Activated gamma-delta T cell treated with anti-CD3 and anti-CD28 coated beads, Interleukin-2, amount 50 U/mL, for 16 hours (primary cell): ENCODE measurements at regions not wholly inside any gene's neighbourhood (a gene's known extent, or its start where the extent isn't known, plus 50 kb on each side); places are given as distances from the start of the nearest gene placed in this dataset.
"Not testable (repeated sequence)": the region's sequence is repeated elsewhere in the genome, so short reads cannot be mapped to it uniquely, and the experiment has no call there.

ENCODE experiments used
- DNase-seq: peaks from one replicate; pipeline ENCODE4 v3.0.0-alpha.2; 2020; ENCODE audit warnings: low read depth

DNA sequence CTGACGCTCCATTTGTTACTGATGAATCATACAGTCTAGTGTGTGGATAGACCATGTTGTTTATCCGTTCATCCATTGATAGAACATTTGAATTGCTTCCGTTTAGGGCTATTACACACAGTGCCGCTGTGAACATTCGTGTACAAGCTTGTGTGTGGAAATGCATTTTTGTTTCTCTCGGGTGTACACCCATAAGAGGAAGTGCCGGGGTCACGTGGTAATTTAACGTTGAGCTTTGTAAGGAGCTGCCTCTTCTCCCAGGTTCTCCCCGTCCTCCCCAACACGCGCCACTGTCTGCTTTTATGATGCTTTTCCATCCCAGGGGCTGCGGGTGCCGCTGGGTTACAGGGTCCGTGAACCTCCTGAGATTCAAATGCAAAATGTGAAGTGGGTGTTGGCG lies 142.3 kb downstream of the IGLL1 start:
- DNase-seq = no peak

DNA sequence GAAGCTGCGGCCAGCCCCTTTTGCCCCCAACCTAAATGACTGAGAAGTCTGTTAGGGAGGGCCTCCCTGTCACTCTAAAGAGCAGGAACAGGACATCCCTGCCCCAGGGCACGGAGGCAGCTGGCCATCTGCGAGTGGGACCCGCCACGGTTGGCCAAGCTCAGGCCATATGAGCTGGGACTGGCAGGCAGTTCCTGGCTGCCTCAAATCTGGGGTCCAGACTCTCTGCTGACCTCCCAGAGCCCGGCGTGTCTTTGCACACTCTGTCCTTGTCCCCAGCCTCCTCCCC lies 143.0 kb downstream of the IGLL1 start:
- DNase-seq = not testable (repeated sequence)

DNA sequence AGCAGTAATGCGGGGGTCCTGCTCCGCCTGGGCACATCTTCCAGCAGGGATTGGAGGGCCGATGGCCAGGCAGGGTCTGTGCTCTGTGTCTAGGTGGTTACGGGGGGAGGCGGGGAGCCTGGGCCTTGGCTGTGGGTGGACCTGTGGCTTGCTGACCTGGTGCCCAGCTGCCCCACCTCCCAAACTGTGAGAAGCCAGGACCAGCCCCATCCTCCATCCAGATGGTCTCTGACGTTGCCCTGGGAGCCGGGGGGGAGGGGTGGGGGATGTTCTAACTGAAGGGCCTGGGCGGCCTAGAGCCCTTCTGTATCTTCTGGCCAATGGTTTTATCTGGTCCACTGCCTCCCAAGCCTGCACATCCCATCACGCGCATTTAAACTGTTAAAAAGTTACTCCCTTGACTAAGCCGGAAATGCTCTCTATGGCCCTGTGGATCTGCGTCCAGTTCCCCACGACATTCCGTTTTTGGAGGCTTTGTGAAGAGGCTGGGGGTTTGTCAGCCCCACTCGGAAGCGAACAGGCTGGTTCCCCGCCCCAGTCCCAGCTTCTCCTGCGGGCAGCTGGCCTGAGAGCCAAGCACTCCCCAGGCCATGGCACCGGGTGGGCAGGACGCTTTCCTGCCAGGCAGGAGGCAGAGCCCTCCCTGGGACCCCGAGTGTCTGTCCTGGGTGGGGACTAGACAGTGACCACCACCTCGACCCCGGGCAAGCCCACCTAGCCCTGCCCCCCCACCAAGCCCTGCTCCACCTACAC lies 143.6 kb downstream of the IGLL1 start:
- DNase-seq = not testable (repeated sequence)

DNA sequence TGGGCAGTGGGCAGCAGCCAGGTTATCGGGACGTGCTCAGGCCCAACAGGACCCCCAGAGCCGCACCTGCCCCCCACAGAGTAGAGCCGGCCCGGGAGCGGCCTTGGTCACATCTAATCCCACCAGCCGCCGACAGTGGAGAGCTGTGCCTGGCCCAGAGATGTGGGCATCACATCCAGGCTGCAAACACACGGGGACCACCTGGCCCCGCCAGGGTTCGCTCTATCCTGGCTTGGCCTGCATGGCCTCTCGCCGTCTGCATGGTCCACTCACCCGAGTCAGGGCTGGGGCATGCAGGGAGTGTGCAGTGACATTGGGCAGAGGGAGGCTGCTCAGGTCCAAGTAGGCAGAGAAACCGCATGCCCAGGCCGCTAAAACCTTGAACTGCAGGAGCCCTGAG lies 144.9 kb downstream of the IGLL1 start:
- DNase-seq = not testable (repeated sequence)

DNA sequence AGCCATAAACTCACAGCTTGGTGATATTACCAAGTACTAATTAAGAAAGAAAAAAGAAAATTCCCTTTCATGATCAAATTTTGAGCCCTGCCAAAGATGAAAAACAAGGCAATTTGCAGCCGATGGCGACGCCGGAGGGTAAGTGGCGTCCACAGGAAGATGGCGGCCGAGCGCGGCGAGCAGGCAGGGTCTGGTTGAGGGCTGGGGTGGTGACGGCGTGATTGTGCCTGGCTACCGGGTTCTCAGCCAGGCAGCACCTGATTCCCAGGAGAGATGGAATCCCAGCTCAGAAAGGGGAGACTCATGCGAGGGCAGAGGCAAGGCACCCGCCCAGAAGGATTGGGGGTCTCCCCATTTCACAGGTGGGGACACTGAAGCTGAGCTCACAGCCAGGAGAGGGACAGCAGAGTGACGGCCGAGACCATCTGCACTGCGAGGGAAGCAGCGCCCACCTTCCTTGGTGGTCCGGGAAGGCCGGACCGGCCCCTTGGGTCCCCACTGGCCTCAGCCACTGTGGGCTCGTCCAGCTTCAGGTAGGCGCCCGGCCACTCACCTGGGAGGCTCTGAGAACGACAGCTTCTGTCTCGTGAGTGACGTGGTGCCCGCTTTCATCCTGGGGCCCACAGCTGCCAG lies 145.8 kb downstream of the IGLL1 start:
- not testable (repeated sequence) for DNase-seq

DNA sequence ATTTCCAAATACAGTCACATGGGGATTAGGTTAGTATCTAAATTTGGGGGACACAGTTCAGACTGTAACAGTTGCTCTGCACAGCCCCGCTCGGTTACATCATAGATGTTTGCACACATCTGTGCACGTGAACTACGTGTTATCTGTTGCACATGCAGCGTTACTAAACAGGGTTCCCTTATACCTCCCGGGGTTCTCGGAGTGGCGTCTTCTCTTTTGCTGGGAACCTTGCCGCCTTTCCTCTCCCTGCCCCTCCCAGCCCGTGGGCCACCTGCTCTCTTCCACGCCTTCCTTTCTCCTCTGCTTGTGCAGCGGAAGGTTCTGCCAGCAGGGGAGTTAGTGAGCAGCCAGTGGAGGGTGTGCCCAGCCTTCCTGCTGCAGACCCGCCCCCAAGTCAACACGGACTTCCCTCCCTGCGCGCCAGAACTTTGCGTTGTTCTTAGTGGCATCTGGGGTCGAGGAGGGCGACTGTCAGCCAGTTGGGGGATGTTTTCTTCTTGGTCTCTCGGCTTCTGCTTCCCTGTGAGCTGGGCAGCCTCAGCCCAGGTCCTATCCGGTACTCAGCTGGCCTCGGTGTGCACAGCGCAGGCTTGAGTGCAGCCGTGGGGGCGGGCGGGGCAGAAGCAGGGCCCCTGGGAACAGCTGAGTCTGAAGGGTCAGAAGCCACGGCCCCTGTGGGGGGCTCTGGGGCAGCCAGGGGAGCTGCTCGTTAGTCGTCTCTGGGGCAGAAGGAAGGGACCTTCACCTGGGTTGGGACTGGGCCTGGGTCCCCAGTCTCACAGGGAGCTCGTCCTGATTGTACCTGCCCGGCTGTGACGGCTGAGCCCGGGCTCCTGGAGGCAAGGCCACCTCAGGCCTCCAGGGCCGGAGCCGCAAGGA lies 146.7 kb downstream of the IGLL1 start:
- DNase-seq = not testable (repeated sequence)

DNA sequence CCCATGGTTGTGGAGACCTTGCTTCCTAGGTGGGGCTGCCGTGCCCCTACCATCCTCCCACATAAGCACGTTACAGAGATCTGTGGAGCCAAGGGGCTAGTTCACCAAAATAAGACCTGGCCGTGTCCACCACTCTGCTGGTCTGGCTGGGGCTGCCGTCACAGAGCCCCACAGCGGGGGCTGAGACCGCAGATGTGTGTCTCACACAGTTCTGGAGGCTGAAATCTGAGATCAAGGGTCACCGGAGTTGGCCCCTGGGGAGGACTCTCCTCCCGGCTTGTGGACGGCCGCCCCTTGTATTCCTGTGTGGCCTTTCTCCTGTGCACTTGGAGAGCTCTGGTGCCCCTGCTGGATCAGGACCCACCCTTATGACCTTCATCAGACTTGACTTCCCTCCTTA lies 147.4 kb downstream of the IGLL1 start:
- not testable (repeated sequence) for DNase-seq

DNA sequence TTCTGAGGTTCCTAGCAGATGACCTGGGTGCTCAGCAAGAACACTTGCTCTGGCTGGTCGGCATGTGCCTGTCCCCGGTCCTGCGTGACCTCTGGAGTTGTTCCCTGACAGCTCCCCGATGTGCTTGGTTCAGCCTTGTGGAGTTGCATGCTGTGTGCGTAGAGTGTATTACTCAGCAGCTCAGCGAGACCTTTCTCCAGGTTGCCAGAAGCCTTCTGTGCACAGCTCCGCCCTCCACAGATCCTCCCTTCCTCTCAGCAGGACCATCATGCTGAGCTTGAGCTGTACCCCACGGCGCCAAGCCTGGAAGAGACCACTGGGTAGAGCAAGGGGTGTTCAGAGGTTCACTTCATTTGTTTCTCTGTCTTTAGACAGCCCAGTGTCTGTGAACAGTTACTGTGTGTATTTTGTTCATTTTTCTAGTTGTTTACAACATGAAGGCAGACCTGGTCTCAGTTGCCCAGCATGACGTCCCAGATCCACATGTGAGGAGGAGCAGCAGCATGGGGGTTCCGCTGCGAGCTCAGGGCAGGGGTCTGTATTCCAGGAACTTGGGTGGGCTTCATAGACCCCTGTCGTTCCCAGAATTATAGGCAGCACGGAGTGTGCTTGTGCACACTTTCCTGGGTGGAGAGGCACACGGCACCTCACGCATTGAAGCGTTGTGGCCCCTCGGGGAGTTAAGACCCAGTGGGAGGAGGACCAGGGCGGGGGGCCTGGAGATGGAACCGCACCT lies 148.6 kb downstream of the IGLL1 start:
- no peak for DNase-seq

DNA sequence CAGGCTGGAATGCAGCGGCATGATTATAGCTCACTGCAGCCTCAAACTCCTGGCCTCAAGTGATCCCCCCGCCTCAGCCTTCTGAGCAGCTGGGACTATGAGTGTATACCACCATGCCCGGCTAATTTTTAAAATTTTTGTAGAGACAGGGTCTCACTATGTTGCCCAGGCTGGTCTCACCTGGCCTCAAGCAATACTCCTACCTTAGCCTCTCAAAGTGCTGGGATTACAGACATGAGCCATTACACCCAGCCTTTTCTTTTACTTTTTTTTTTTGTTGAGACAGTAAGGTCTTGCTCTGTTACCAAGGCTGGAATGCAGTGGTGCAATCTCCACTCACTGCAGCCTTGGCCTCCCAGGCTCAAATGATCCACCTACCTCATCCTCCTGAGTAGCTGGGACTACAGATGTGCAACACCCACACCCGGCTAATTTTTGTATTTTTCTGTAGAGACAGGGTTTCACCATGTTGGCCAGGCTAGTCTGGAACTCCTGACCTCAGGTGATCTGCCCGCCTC lies 155.5 kb downstream of the IGLL1 start:
- not testable (repeated sequence) for DNase-seq

DNA sequence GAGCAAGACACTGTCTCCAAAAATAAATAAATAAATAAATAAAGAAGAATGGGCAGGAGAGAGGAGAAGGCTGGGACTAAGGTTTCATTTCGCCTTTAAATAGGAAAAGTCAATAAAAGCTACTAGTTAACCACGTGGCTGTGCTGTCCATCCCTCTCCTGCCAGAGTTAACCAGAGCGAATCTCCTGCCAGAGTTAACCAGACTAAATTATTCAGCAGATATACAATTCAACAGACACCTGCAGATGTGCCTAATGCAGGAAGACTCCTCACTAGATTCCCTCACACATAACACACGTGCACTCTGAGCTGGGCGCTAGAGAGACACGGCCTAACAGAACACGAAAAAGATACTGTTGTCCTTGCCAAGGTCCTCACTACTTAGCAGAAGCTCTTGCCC lies 156.1 kb downstream of the IGLL1 start:
- no peak for DNase-seq

DNA sequence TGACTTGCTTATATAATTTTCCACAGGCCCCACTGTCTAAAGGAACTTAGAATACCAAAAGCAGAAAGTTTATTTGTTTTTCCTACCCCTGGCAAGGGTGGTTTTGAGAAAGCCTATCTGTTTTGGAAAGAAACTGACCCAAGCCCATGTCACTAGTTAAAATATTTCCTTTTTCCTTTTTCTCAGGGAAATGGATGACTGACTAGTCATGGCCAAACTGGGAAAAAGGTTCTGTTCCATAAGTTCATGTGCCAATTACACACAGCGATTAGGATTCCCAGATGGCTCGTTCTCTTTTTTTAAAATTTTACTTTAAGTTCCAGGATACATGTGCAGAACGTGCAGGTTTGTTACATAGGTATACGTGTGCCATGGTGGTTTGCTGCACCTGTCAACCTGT lies 157.8 kb downstream of the IGLL1 start:
- DNase-seq = not testable (repeated sequence)

DNA sequence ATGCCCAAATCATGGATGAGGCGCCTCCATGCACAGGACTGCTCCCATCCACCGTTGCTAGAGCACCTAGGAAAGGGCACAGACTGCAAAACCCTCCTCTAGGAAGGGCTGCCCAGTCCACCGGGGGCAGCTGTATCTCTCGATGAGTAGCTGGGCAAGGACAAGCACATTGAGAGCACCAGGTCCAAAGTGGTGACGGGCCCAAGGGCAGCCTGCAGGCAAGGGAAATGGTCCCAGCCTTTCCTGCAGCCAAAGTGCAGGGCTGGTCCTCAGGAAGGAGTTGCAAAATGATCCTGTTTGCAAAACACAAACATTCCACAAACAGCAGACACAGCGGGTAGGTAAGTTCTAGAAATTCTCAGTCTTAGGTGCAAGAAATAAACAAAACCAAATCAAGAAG lies 158.8 kb downstream of the IGLL1 start:
- DNase-seq = not testable (repeated sequence)

DNA sequence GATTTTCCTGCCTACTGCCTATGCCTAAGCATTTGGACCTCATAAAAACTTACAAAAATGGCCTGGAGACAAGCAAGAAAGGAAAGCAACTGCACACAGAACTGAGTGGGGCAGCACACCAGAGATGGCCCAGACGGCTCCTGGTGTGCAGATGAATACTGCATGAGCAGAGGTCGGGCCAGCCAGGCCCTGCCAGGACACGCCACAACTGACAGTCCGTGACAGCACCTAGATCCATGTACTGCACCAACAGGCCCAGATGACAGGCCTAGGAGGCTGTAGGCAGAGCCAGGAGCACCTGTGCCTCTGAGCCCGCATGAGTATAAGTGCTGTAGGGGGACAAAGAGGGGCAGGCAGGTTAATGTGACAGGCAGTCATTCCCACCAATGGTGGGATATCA lies 160.2 kb downstream of the IGLL1 start:
- DNase-seq = no peak

DNA sequence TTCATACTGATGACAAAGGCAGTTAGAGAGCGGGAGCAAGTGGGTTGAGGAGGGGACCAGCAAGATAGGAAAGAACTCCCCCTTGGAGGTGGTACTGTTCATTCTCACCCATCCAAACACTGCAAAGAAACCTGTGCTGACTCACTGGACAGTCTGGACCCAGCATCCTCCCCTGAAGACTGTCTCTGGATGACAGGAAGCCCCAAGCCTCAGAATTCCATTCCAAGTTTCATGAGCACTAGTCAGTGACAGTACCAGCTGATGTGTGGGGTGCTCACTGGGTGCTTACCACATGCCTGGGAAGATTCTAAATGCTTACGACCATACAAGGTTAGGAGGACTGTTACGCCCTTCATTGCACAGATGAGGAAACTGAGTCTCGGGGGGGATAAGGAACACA lies 160.9 kb downstream of the IGLL1 start:
- no peak for DNase-seq

DNA sequence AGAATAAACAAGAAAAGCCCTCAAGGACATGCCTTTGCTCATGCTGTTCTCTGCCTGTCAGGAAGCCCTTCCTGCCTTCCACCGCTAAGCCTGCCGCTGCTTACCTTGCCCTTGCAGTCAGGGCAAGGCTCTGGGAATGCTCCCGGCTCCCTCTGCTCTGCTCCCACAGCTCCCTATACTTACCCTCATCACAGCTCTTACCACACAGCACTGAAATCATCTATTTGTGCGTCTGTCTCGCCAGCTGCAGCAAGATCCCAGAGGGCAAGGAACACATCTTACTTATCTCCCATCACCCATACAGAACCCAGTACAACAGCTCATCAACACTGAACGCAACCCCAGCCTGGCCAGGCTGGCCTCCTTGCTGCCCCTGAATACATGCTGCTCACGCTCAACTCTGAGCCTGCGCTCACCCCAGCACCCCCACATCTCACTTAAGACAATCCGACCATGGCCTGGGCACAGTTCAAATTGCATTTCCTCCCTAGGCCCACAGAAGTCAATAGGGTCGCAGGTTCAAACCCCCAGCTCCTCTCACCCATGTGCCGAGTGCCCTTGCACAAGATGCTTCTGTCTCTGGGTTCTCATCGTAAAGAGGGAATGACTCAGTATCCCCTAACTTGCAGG lies 161.8 kb downstream of the IGLL1 start:
- DNase-seq = no peak

DNA sequence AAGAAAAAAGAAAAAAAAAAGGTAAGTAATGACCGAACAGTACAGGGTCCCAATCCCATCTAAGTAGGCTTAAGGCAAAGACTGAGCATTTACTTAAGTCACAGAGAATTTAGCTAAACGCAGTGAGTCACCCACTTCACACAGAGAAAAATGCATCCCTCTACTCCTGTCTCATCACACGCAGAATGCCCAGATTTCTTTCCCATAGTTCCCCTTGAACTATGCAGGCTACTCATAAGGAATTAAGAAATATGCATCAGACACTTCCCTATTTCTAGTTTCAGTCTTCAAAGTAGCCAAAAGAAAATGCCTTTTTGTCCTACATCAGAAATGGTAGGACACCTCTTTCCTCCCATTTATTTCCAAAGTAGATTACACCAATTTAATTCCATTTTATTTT lies 162.8 kb downstream of the IGLL1 start:
- not testable (repeated sequence) for DNase-seq

DNA sequence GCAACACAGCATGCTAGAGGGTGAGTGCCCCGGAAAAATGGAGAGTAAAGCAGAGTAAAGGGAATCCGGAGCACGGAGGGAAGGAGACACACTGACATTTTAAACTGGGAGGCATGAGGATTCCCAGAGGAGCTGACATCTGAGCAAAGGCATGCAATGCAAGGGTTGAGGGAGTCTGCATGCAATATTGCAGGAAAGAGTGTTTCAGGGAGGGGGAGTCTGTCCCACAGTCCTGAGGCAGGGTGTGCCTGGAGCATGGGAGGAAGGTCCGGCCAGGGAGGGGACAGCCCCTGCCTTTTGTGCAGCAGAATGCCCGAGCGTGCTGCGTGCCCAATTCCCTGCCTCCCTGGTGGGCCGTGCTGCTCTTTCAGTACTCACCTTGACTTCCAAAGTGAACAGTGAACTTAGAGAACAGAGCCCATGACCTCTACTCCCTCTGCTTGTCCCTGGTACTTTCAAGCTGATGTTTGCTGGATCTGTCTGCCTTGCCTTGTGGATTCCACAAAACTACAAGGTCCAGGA lies 163.9 kb downstream of the IGLL1 start:
- not testable (repeated sequence) for DNase-seq

DNA sequence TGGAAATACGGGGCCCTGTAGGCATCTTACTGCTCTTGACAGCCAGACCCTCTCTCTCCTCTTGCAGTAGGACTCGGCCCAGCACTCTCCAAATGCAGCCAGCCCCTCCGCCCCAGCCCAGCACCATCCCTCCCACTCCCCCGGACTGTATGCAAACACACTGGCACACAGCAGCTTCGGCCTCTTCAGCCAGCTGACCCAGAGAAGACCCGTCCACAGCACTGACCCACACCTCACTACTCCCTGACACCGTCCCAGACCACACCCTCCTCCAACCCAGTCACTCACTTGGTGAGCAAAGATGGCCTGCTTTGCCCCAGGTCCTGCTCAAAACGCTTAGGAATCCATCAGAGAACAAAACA lies 164.6 kb downstream of the IGLL1 start:
- no peak for DNase-seq

DNA sequence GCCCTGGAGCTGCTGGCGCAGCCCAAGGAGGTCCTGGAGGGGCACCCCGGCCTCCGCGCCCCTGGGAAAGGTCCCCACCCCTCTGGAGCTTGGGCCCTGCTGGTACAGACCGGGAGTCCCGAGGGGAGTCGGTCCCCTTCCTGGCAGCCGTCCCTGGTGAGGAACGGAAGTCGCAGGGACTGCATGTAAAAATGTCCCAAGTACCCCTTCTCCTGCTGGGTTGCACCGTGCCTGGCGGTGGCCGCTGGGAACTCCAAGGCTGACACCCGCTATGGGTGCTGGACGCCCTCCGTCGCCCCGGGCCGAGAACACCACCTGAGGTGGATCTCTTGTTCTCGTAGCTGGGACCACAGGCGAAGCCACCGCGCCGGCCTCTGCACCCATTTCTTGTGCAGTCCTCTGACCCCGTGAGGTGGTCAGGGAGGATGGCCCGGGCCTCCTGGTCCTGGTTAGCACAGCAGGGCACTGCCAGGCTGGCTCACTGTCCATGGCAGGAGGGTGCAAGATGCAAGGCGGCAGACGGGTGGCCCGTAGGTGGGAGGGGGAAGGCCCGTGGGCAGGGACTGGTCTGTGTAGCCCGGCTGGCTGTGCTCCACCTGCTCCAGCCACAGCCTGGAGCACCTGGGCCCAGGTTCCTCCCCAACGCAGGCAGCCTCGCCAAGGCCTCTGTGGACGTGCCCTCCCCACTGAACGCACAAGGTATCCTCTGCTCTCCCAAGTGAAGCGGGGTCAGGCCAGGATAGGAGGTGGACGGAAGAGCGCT lies 165.2 kb downstream of the IGLL1 start:
- DNase-seq = no peak

DNA sequence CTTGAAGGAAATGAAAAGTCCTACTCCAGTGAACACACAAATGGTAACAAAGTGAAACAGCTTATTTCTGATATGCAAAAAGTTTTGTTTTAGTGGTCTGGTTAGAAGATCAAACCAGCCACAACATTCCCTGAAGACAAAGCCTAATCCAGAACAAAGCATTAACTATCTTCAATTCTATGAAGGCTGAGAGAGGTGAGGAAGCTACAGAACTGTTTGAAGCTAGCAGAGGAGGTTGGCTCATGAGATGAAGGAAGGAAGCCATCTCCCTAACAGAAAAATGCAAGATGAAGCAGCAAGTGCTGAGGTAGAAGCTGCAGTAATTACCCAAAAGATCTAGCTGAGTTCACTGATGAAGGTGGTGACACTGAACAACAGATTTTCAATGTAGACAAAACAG lies 168.4 kb downstream of the IGLL1 start:
- no peak for DNase-seq

DNA sequence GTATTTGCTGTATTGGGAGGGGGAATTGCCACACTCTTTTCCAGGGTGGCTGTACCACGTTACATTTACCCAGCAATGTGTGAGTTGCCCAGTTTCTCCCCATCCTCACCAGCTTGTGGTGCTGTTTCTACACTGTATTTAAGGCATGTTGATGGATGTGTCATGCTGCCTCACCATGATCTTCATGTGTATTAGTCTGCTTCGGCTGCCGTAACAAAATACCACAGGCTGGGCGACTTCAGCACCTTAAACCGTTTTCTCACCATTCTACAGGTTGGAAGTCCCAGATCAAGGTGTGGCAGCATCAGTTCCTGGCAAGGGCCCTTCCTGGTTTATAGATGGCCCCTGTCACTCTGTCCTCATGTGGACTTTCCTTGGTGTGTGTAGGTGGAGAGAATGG lies 169.7 kb downstream of the IGLL1 start:
- DNase-seq = no peak
